SU-DHL-6 (cell line): ENCODE measurements at regions not wholly inside any gene's neighbourhood (a gene's known extent, or its start where the extent isn't known, plus 50 kb on each side); places are given as distances from the start of the nearest gene placed in this dataset.

Experiments
- CTCF ChIP-seq: fragments of 200-600 bp; sonication (generic); IDR thresholded peaks from one replicate; pipeline ENCODE4 v1.5.1; 2017; ENCODE audit warnings: antibody characterized with exemption, mild to moderate bottlenecking, low read length, moderate library complexity; ENCODE audit not compliant: insufficient read depth, poor library complexity, severe bottlenecking
- EZH2phosphoT487 ChIP-seq: fragments of 200-600 bp; sonication (generic), shearing (Covaris generic); conservative IDR thresholded peaks from 2 replicates; pipeline ENCODE4 v1.6.1; 2018; ENCODE audit warnings: mild to moderate bottlenecking, antibody characterized with exemption, low read length, moderate library complexity, mixed read lengths

GRCh38 chr11:90392692-90393091 is 169.8 kb upstream of the CHORDC1 start:
- TF ChIP-seq CTCF (no peak), EZH2phosphoT487 (no peak)
